ENCODE measurements at regions not wholly inside any gene's neighbourhood (a gene's known extent, or its start where the extent isn't known, plus 50 kb on each side); places are given as distances from the start of the nearest gene placed in this dataset.

GRCh38 chr13:111640476-111640875, 320.0 kb downstream of the TEX29 start:
- Histone ChIP-seq H2AFZ (ENCODE audit: low read length) (no peak overlapping the region), H3K36me3 (ENCODE audit: insufficient read depth, low read length) (no peaks in the 10 kb centered on the region), H3K4me1 (ENCODE audit: insufficient read depth, low read length, poor library complexity, severe bottlenecking) (no peaks in the 10 kb centered on the region), H3K4me3 (ENCODE audit: low read depth, low read length, poor library complexity, severe bottlenecking) (no peak overlapping the region), H3K79me2 (ENCODE audit: insufficient read depth, low read depth, low read length) (no peaks in the 10 kb centered on the region), H3K9me2 (ENCODE audit: insufficient read depth, low read length) (no peaks in the 10 kb centered on the region), H4K20me1 (ENCODE audit: insufficient read depth, low read length) (no peaks in the 10 kb centered on the region), H3K4me2 (ENCODE audit: low read length) (no peak overlapping the region), H3K9me3 (ENCODE audit: low read length) (no peaks in the 10 kb centered on the region), H3K27ac (ENCODE audit: low read depth, low read length, poor library complexity, severe bottlenecking) (no peak overlapping the region)
- DNase-seq (ENCODE audit: low spot score), result no peak
- CTCF ChIA-PET (ENCODE audit: unreplicated experiment), result no interaction called here
- TF ChIP-seq EZH2phosphoT487 (IDR thresholded peaks at IDR 0.05; ENCODE audit: borderline replicate concordance, low read depth, low read length) (no peak), CTCF (conservative IDR thresholded peaks at IDR 0.05; ENCODE audit: low read length) (no peak)
- POLR2A ChIA-PET, result no interaction called here
- no TSS peak for BruUV-seq (replicated peaks)
- intact Hi-C loops (cut with micrococcal nuclease; ENCODE audit: unreplicated experiment), result no loop called here

- Histone ChIP-seq H3K4me2 (ENCODE audit: low read length) (no peak overlapping the region), H3K4me3 (ENCODE audit: low read depth, low read length, poor library complexity, severe bottlenecking) (no peak overlapping the region), H3K36me3 (ENCODE audit: insufficient read depth, low read length) (no peaks in the 10 kb centered on the region), H3K27ac (ENCODE audit: low read depth, low read length, poor library complexity, severe bottlenecking) (no peak overlapping the region), H3K79me2 (ENCODE audit: insufficient read depth, low read depth, low read length) (no peaks in the 10 kb centered on the region), H2AFZ (ENCODE audit: low read length) (no peak overlapping the region), H3K9me3 (ENCODE audit: low read length) (no peaks in the 10 kb centered on the region), H4K20me1 (ENCODE audit: insufficient read depth, low read length) (no peaks in the 10 kb centered on the region), H3K9me2 (ENCODE audit: insufficient read depth, low read length) (no peaks in the 10 kb centered on the region), H3K4me1 (ENCODE audit: insufficient read depth, low read length, poor library complexity, severe bottlenecking) (no peaks in the 10 kb centered on the region)
- ChIA-PET POLR2A (no interaction called here), CTCF (ENCODE audit: unreplicated experiment) (no interaction called here)
- BruUV-seq (replicated peaks), result no TSS peak
- DNase-seq (ENCODE audit: low spot score), result no peak
- intact Hi-C loops (cut with micrococcal nuclease; ENCODE audit: unreplicated experiment), result no loop called here
- TF ChIP-seq CTCF (conservative IDR thresholded peaks at IDR 0.05; ENCODE audit: low read length), result no peak
- no peak for TF ChIP-seq EZH2phosphoT487 (IDR thresholded peaks at IDR 0.05; ENCODE audit: borderline replicate concordance, low read depth, low read length)
Observed at GRCh38 chr13:111642156-111642767, 321.8 kb downstream of the TEX29 start.

- no peaks in the 10 kb centered on the region for H3K79me2 ChIP-seq (ENCODE audit: insufficient read depth, low read depth, low read length)
- no TSS peak for BruUV-seq (replicated peaks)
- no peaks in the 10 kb centered on the region for H4K20me1 ChIP-seq (ENCODE audit: insufficient read depth, low read length)
- ChIA-PET POLR2A (no interaction called here), CTCF (ENCODE audit: unreplicated experiment) (no interaction called here)
- H3K9me3 ChIP-seq (ENCODE audit: low read length), result no peaks in the 10 kb centered on the region
- TF ChIP-seq CTCF (conservative IDR thresholded peaks at IDR 0.05; ENCODE audit: low read length) (no peak), EZH2phosphoT487 (IDR thresholded peaks at IDR 0.05; ENCODE audit: borderline replicate concordance, low read depth, low read length) (no peak)
- no peak overlapping the region for H3K4me3 ChIP-seq (ENCODE audit: low read depth, low read length, poor library complexity, severe bottlenecking)
- H3K4me1 ChIP-seq (ENCODE audit: insufficient read depth, low read length, poor library complexity, severe bottlenecking), result no peaks in the 10 kb centered on the region
- no peak overlapping the region for H3K4me2 ChIP-seq (ENCODE audit: low read length)
- no peak overlapping the region for H3K27ac ChIP-seq (ENCODE audit: low read depth, low read length, poor library complexity, severe bottlenecking)
- no peaks in the 10 kb centered on the region for H3K9me2 ChIP-seq (ENCODE audit: insufficient read depth, low read length)
- no peak overlapping the region for H2AFZ ChIP-seq (ENCODE audit: low read length)
- DNase-seq (ENCODE audit: low spot score), result no peak
- intact Hi-C loops (cut with micrococcal nuclease; ENCODE audit: unreplicated experiment), result no loop called here
- H3K36me3 ChIP-seq (ENCODE audit: insufficient read depth, low read length), result no peaks in the 10 kb centered on the region
Observed at GRCh38 chr13:111644750-111645149, 324.3 kb downstream of the TEX29 start.
